Mesenchymal stem cell (in vitro differentiated cells and primary cell): ENCODE measurements at regions not wholly inside any gene's neighbourhood (a gene's known extent, or its start where the extent isn't known, plus 50 kb on each side); places are given as distances from the start of the nearest gene placed in this dataset.

Experiments used
- DNase-seq: peaks from one replicate; pipeline ENCODE4 v3.0.0-alpha.2; 2013
- H2AFZ ChIP-seq: one replicate; pipeline ENCODE4 v1.6.1; 2013; ENCODE audit warnings: low read depth, mild to moderate bottlenecking, control low read depth, inconsistent platforms, low read length, moderate library complexity
- H2AK5ac ChIP-seq: 2 replicates; pipeline ENCODE4 v1.6.1; 2013; ENCODE audit warnings: low read length, moderate library complexity, mild to moderate bottlenecking, inconsistent platforms; ENCODE audit not compliant: severe bottlenecking
- H2BK120ac ChIP-seq: one replicate; pipeline ENCODE4 v1.6.1; 2013; ENCODE audit warnings: low read depth, mild to moderate bottlenecking, inconsistent platforms, low read length, moderate library complexity
- H2BK12ac ChIP-seq, 2 experiments: one replicate each; pipeline ENCODE4 v1.6.1; 2013; ENCODE audit warnings: inconsistent platforms in 2 of 2, low read length in 2 of 2, mild to moderate bottlenecking in 2 of 2, moderate library complexity in 2 of 2, control low read depth in 1 of 2
- H2BK15ac ChIP-seq: one replicate; pipeline ENCODE4 v1.6.1; 2013; ENCODE audit warnings: mild to moderate bottlenecking, low read depth, inconsistent platforms; ENCODE audit not compliant: poor library complexity, severe bottlenecking
- H2BK5ac ChIP-seq: 2 replicates; pipeline ENCODE4 v1.6.1; 2013; ENCODE audit warnings: low read depth, mild to moderate bottlenecking, low read length, control low read depth, inconsistent platforms; ENCODE audit not compliant: poor library complexity, severe bottlenecking
- H3K14ac ChIP-seq, 2 experiments: one replicate each; pipeline ENCODE4 v1.6.1; 2013; ENCODE audit warnings: inconsistent platforms in 2 of 2, low read length in 2 of 2, control low read depth in 1 of 2, mild to moderate bottlenecking in 1 of 2, moderate library complexity in 1 of 2
- H3K18ac ChIP-seq, 2 experiments: one replicate each; pipeline ENCODE4 v1.6.1; 2013; ENCODE audit warnings: inconsistent platforms in 2 of 2, low read length in 2 of 2, control low read depth in 1 of 2, low read depth in 1 of 2, mild to moderate bottlenecking in 1 of 2
- H3K23ac ChIP-seq, 2 experiments: one replicate each; pipeline ENCODE4 v1.6.1; 2013; ENCODE audit warnings: inconsistent platforms in 2 of 2, low read length in 2 of 2, mild to moderate bottlenecking in 2 of 2, moderate library complexity in 2 of 2, control low read depth in 1 of 2
- H3K27ac ChIP-seq: 2 replicates; pipeline ENCODE4 v1.5.1; 2013; ENCODE audit warnings: mild to moderate bottlenecking, moderate library complexity, low read length, control low read depth, inconsistent platforms; ENCODE audit not compliant: poor library complexity, severe bottlenecking
- H3K27me3 ChIP-seq, 2 experiments: 2 replicates each; pipeline versions ENCODE4 v1.6.1 to v1.7.0; 2013; ENCODE audit warnings: low read length in 2 of 2, mild to moderate bottlenecking in 2 of 2, moderate library complexity in 2 of 2, control low read depth in 1 of 2, inconsistent platforms in 1 of 2; ENCODE audit not compliant: control insufficient read depth in 1 of 2, insufficient read depth in 1 of 2
- H3K36me3 ChIP-seq, 2 experiments: 2 replicates each; pipeline versions ENCODE4 v1.6.1 to v1.7.0; 2013; ENCODE audit warnings: low read length in 2 of 2, control low read depth in 1 of 2, inconsistent platforms in 1 of 2, low read depth in 1 of 2, mild to moderate bottlenecking in 1 of 2; ENCODE audit not compliant: insufficient read depth in 2 of 2, control insufficient read depth in 1 of 2
- H3K4ac ChIP-seq, 2 experiments: one replicate each; pipeline ENCODE4 v1.6.1; 2013; ENCODE audit warnings: inconsistent platforms in 2 of 2, low read length in 2 of 2, mild to moderate bottlenecking in 2 of 2, moderate library complexity in 2 of 2, control low read depth in 1 of 2, low read depth in 1 of 2
- H3K4me1 ChIP-seq: 2 replicates; pipeline ENCODE4 v1.6.1; 2013; ENCODE audit warnings: low read depth, low read length, control low read depth; ENCODE audit not compliant: control insufficient read depth, insufficient read depth
- H3K4me2 ChIP-seq: 2 replicates; pipeline ENCODE4 v1.6.1; 2013; ENCODE audit warnings: low read length, mild to moderate bottlenecking, inconsistent platforms; ENCODE audit not compliant: poor library complexity, severe bottlenecking
- H3K4me3 ChIP-seq, 2 experiments: 2 replicates each; pipeline versions ENCODE4 v1.5.1 to v1.7.0; 2013; ENCODE audit warnings: low read length in 2 of 2, mild to moderate bottlenecking in 2 of 2, control low read depth in 1 of 2, low read depth in 1 of 2; ENCODE audit not compliant: insufficient read depth in 1 of 2
- H3K79me1 ChIP-seq: replicated peaks from 2 replicates; pipeline ENCODE4 v1.6.1; 2013; ENCODE audit warnings: mild to moderate bottlenecking, control low read depth, low read length, inconsistent platforms; ENCODE audit not compliant: poor library complexity, severe bottlenecking
- H3K9ac ChIP-seq: 2 replicates; pipeline ENCODE4 v1.7.0; 2013; ENCODE audit warnings: mild to moderate bottlenecking, low read length, moderate library complexity
- H3K9me3 ChIP-seq: 2 replicates; pipeline ENCODE4 v1.7.0; 2013; ENCODE audit warnings: mild to moderate bottlenecking, low read length; ENCODE audit not compliant: control insufficient read depth
- H4K8ac ChIP-seq: one replicate; pipeline ENCODE4 v1.6.1; 2013; ENCODE audit warnings: inconsistent platforms, mild to moderate bottlenecking, low read length, moderate library complexity
- H4K91ac ChIP-seq: one replicate; pipeline ENCODE4 v1.6.1; 2013; ENCODE audit warnings: mild to moderate bottlenecking, low read length, inconsistent platforms
- WGBS: methylation state at CpG from one replicate; pipeline ENCODE4 v1.1.7; 2013; ENCODE audit warnings: mixed read lengths; 5-methylcytosine and 5-hydroxymethylcytosine counted together

DNA sequence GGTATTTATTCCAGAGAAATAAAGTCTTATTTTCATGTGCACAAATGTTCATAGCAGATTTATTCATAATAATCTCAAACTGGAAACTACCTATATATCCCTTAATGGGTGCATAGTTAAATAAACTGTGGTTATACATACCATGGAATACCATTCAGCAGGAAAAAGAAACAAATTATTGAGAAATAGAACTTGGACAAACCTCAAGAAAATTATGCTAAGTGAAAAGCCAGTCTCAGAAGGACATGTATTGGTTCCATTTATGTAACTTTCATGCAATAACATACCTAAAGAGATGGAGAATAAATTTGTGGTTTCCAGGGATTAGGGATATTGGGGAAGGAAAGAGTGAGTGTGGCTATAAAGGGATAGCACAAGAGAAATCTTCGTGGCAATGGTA is 452.6 kb downstream of the SETBP1 start:
- Histone ChIP-seq H2BK15ac (no peak overlapping the region), H3K9me3 (no peaks in the 10 kb centered on the region)
- WGBS, result no CpG with 5 or more reads among the region's 1 CpG

DNA sequence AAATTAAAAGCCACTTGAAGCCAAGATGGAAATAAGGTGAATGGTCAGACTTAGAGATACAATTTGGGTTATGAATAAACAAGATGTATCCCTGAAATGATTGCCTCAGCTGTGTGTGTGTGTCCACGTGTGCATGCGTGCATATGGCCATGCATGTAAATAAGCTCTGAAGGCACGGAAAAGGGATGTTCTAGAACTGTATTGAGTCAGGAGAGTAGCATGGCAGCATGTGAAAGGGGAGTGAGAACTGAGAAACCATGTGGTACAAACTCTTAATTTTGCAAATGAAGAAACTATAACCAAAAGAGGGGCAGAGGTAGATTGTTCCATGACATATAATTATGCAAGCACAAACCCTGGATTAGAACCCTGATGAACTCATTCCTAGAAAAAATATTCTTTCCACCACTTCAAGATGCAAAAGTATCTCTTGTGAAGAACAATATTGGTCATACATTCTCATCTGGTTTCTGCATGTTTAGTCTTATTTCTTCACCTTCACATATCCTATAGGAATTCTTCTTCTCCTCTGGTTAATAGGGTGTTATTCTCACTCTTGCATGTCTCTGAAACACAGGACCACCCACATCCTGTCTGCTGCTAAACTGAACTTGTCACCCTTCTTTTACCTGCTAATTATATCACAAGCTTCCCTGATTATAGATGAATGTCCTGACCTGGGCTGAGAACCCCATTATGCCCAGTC is 455.8 kb downstream of the SETBP1 start:
- no peaks in the 10 kb centered on the region for H3K27me3 ChIP-seq
- H3K9ac ChIP-seq, result no peak overlapping the region
- no peak overlapping the region for H2AFZ ChIP-seq
- no peak overlapping the region for H3K4me2 ChIP-seq
- no peaks in the 10 kb centered on the region for H3K9me3 ChIP-seq
- no peak overlapping the region for H2AK5ac ChIP-seq
- no peak overlapping the region for H3K4ac ChIP-seq
- WGBS, result 69% methylated on average over 3 of the region's 3 CpGs
- no peaks in the 10 kb centered on the region for H3K36me3 ChIP-seq
- H2BK5ac ChIP-seq, result no peak overlapping the region
- no peak overlapping the region for H3K18ac ChIP-seq
- no peak for DNase-seq
- no peak overlapping the region for H2BK120ac ChIP-seq
- no peak overlapping the region for H4K8ac ChIP-seq
- H3K4me1 ChIP-seq, result no peaks in the 10 kb centered on the region
- H3K23ac ChIP-seq, result no peak overlapping the region
- H3K14ac ChIP-seq, result no peak overlapping the region
- H3K4me3 ChIP-seq, result no peak overlapping the region
- H3K79me1 ChIP-seq, result no peaks in the 10 kb centered on the region
- no peak overlapping the region for H2BK15ac ChIP-seq
- H3K27ac ChIP-seq, result no peak overlapping the region
- no peak overlapping the region for H4K91ac ChIP-seq
- H2BK12ac ChIP-seq, result no peak overlapping the region

More for the DNA sequence above, 452.6 kb downstream of the SETBP1 start:
- H3K4me3 ChIP-seq, result no peak overlapping the region
- no peak for DNase-seq
- no peak overlapping the region for H3K4me2 ChIP-seq
- no peak overlapping the region for H3K18ac ChIP-seq
- H3K4me1 ChIP-seq, result no peaks in the 10 kb centered on the region
- no peak overlapping the region for H3K14ac ChIP-seq
- no peak overlapping the region for H2BK5ac ChIP-seq
- no peak overlapping the region for H3K23ac ChIP-seq
- no peak overlapping the region for H2BK12ac ChIP-seq
- no peak overlapping the region for H3K27ac ChIP-seq
- no peaks in the 10 kb centered on the region for H3K27me3 ChIP-seq
- no peak overlapping the region for H2AFZ ChIP-seq
- no peak overlapping the region for H3K9ac ChIP-seq
- H4K8ac ChIP-seq, result no peak overlapping the region
- no peaks in the 10 kb centered on the region for H3K36me3 ChIP-seq
- no peaks in the 10 kb centered on the region for H3K79me1 ChIP-seq
- no peak overlapping the region for H3K4ac ChIP-seq
- no peak overlapping the region for H4K91ac ChIP-seq
- no peak overlapping the region for H2AK5ac ChIP-seq
- no peak overlapping the region for H2BK120ac ChIP-seq

DNA sequence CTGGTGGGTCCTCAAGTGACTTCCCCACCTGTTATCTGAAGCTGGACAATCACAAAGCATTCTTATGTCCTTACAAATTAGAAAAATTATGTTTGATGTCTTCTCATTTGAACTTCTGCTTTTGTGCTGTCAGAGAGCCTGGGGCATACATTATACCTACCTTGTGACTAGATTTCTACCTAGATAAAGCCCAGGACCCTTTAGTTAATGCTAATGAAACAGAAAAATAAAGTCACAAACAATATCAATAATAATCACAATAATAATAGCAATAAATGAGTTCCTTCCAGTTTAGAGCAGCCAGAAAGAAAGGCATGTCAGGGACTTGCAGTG is 456.4 kb downstream of the SETBP1 start:
- Histone ChIP-seq H3K9me3 (no peaks in the 10 kb centered on the region), H2BK12ac (no peak overlapping the region), H3K14ac (no peak overlapping the region), H2AFZ (no peak overlapping the region), H3K36me3 (no peaks in the 10 kb centered on the region), H3K9ac (no peak overlapping the region), H3K4ac (no peak overlapping the region), H3K4me1 (no peaks in the 10 kb centered on the region), H2BK5ac (no peak overlapping the region), H2BK120ac (no peak overlapping the region), H3K23ac (no peak overlapping the region), H3K18ac (no peak overlapping the region), H2BK15ac (no peak overlapping the region), H3K4me3 (no peak overlapping the region), H2AK5ac (no peak overlapping the region), H3K27ac (no peak overlapping the region), H4K8ac (no peak overlapping the region), H3K27me3 (no peaks in the 10 kb centered on the region), H3K4me2 (no peak overlapping the region), H4K91ac (no peak overlapping the region), H3K79me1 (no peaks in the 10 kb centered on the region)
- DNase-seq, result no peak

DNA sequence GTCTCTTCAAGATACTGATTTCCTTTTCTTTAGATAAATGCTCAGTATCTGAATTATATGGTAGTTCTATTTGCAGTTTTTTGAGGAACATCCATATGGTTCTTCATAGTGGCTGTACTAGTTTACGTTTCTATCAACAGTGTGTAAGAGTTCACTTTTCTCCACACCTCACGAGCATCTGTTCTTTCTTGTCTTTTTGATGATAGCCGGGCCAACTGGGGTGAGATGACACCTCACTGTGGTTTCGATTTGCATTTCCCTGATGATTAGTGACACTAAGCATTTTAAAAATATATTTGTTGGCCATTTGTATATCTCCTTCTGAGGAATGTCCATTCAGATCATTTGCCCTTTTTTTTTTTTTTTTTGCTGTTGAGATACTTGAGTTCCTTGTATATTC is 458.8 kb downstream of the SETBP1 start:
- Histone ChIP-seq H2BK120ac (no peak overlapping the region), H3K4me3 (no peak overlapping the region)

More for the DNA sequence above, 458.8 kb downstream of the SETBP1 start:
- no peaks in the 10 kb centered on the region for H3K36me3 ChIP-seq
- no peak overlapping the region for H2BK5ac ChIP-seq
- no peaks in the 10 kb centered on the region for H3K9me3 ChIP-seq
- no peak overlapping the region for H3K18ac ChIP-seq
- no peak overlapping the region for H2BK15ac ChIP-seq
- H3K23ac ChIP-seq, result no peak overlapping the region
- no peaks in the 10 kb centered on the region for H3K27me3 ChIP-seq
- no peak overlapping the region for H3K4me2 ChIP-seq
- no peak overlapping the region for H3K14ac ChIP-seq
- H2BK12ac ChIP-seq, result no peak overlapping the region
- DNase-seq, result no peak
- H2AFZ ChIP-seq, result no peak overlapping the region
- H3K79me1 ChIP-seq, result no peaks in the 10 kb centered on the region
- H3K4me1 ChIP-seq, result no peaks in the 10 kb centered on the region
- no peak overlapping the region for H4K91ac ChIP-seq
- H3K9ac ChIP-seq, result no peak overlapping the region
- 87% methylated on average over 3 of the region's 4 CpGs for WGBS
- H3K4ac ChIP-seq, result no peak overlapping the region
- no peak overlapping the region for H3K27ac ChIP-seq
- H4K8ac ChIP-seq, result no peak overlapping the region
- no peak overlapping the region for H2AK5ac ChIP-seq
